Spleen (tissue), 11 donors: ENCODE measurements at regions not wholly inside any gene's neighbourhood (a gene's known extent, or its start where the extent isn't known, plus 50 kb on each side); places are given as distances from the start of the nearest gene placed in this dataset.

ENCODE experiments used
- DNase-seq: peaks from one replicate; pipeline ENCODE4 v3.0.0-alpha.2; 2020
- H3K27ac ChIP-seq, 8 donors: fragments of 200-600 bp; sonication (generic) in 7 of 8; 1 replicate in 4 of 8; 2 replicates in 4 of 8; pipeline versions ENCODE4 v1.5.0 to v1.8.0; 2016 to 2021; ENCODE audit warnings: inconsistent platforms in 4 of 8, mild to moderate bottlenecking in 4 of 8, moderate library complexity in 1 of 8
- H3K27me3 ChIP-seq, 7 donors: fragments of 200-600 bp; sonication (generic) in 6 of 7; replicated peaks in 1 of 7; 1 replicate in 4 of 7; 2 replicates in 3 of 7; pipeline versions ENCODE4 v1.5.0 to v1.8.0; 2016 to 2021; ENCODE audit warnings: inconsistent platforms in 3 of 7, mild to moderate bottlenecking in 1 of 7
- H3K36me3 ChIP-seq, 6 donors: fragments of 200-600 bp; sonication (generic) in 5 of 6; 1 replicate in 4 of 6; 2 replicates in 2 of 6; pipeline versions ENCODE4 v1.5.0 to v1.8.0; 2016 to 2021; ENCODE audit warnings: inconsistent platforms in 2 of 6
- H3K4me1 ChIP-seq, 6 donors: fragments of 200-600 bp; sonication (generic) in 5 of 6; 1 replicate in 3 of 6; 2 replicates in 3 of 6; pipeline versions ENCODE4 v1.5.0 to v1.8.0; 2016 to 2021; ENCODE audit warnings: inconsistent platforms in 3 of 6
- H3K4me3 ChIP-seq, 8 donors: fragments of 200-600 bp; sonication (generic) in 7 of 8; 1 replicate in 4 of 8; 2 replicates in 4 of 8; pipeline versions ENCODE4 v1.5.0 to v1.8.0; 2016 to 2021; ENCODE audit warnings: inconsistent platforms in 4 of 8, mild to moderate bottlenecking in 4 of 8, moderate library complexity in 2 of 8
- H3K9me3 ChIP-seq, 8 donors: fragments of 200-600 bp; sonication (generic) in 7 of 8; 1 replicate in 4 of 8; 2 replicates in 4 of 8; pipeline versions ENCODE4 v1.5.0 to v1.8.0; 2016 to 2021; ENCODE audit warnings: inconsistent platforms in 4 of 8
- CTCF ChIP-seq, 11 experiments: fragments of 200-600 bp in 7 of 11; fragments of 450-650 bp in 4 of 11; sonication (generic) in 4 of 11; IDR thresholded peaks in 8 of 11; conservative IDR thresholded peaks in 3 of 11; 1 replicate in 7 of 11; 2 replicates in 4 of 11; pipeline versions ENCODE4 v1.4.0 to v1.8.0; 2016 to 2021; ENCODE audit warnings: antibody characterized with exemption in 11 of 11, inconsistent platforms in 4 of 11, mild to moderate bottlenecking in 1 of 11
- POLR2A ChIP-seq, 3 donors: fragments of 450-650 bp; IDR thresholded peaks; one replicate each; pipeline ENCODE4 v1.5.1; 2017; ENCODE audit warnings: antibody characterized with exemption in 3 of 3, mild to moderate bottlenecking in 1 of 3
- POLR2AphosphoS5 ChIP-seq, 3 donors: sonication (generic); formaldehyde crosslinking; IDR thresholded peaks; one replicate each; pipeline ENCODE4 v1.5.1; 2017; ENCODE audit warnings: antibody characterized with exemption in 3 of 3
- WGBS, 5 donors: extraction: QIAGEN DNeasy Blood & Tissue Kit in 3 of 5; methylation state at CpG; one replicate each; pipeline versions ENCODE4 v1.1.5 to v1.1.7; 2013 to 2018; 5-methylcytosine and 5-hydroxymethylcytosine counted together
- intact Hi-C: fragments of 100-400 bp; cut with DNase I; formaldehyde crosslinking; loops from one replicate; pipeline ENCODE4 v1.15.0; 2023; ENCODE audit warnings: low total_unique reads
- donor health status: healthy with polysubstance abuse.
- donor health status: DM: no; HTN: no; CAD: no; lungs with moderate emphysema.
- donor health status: DM: no; HTN: no; CAD: no.
- donor health status: Bipolar disorder and iron deficiency.
- donor health status: healthy.
- donor health status: DM: no; HTN: no; CAD: no.
- donor health status: DM: yes; HTN: yes; CAD: no.

DNA sequence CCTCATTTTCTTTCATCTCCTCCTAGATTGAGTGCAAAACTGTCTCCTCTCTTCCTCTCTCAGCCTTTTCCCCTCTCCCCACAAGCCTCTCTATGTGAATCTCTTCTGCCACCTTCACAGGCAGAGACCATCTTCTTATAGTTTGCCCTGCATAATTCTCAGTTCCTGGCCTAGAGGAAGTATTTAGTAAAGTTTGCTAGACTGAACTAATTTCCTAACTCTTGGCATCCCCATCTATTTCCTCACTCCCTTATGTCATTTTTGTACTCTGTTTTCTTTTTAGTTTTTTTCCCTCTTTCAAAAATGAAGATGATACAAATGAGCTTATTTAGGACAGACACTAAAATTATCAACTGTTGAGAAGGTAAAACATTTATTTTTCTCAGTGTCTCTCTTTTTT is 66.0 kb downstream of the XCL2 start:
- H3K27me3 ChIP-seq, result no peaks in the 10 kb centered on the region
- intact Hi-C loops, result no loop called here
- no peak overlapping the region for H3K4me3 ChIP-seq
- peaks cover 0 to 16% (median 11%) of the 10 kb centered on the region in 8 donors for H3K9me3 ChIP-seq
- peaks cover 0 to 29% (median 12%) of the 10 kb centered on the region in 6 donors for H3K4me1 ChIP-seq
- H3K36me3 ChIP-seq, result no peaks in the 10 kb centered on the region
- no peak for TF ChIP-seq CTCF (IDR thresholded peaks at IDR 0.05 in 8 of 11, conservative IDR thresholded peaks at IDR 0.05 in 3 of 11)
- TF ChIP-seq POLR2AphosphoS5 (IDR thresholded peaks at IDR 0.05), result no peak
- no peak for TF ChIP-seq POLR2A (IDR thresholded peaks at IDR 0.05)
- H3K27ac ChIP-seq, result peak overlapping the region in 1 of 8 donors; percentile 4
- DNase-seq, result no peak

- intact Hi-C loops, result no loop called here
- Histone ChIP-seq H3K27me3 (no peaks in the 10 kb centered on the region), H3K27ac (peak overlapping the region in 1 of 8 donors; percentile 20), H3K36me3 (no peaks in the 10 kb centered on the region), H3K9me3 (peaks cover 0 to 16% (median 11%) of the 10 kb centered on the region in 8 donors), H3K4me1 (peaks cover 0 to 29% (median 12%) of the 10 kb centered on the region in 6 donors), H3K4me3 (no peak overlapping the region)
- WGBS, 5 donors, result 45 to 73% (median 56%) methylated on average over 7 of the region's 7 CpGs
- TF ChIP-seq POLR2AphosphoS5 (IDR thresholded peaks at IDR 0.05), result no peak
- no peak for TF ChIP-seq POLR2A (IDR thresholded peaks at IDR 0.05)
- no peak for TF ChIP-seq CTCF (IDR thresholded peaks at IDR 0.05 in 8 of 11, conservative IDR thresholded peaks at IDR 0.05 in 3 of 11)
- DNase-seq, result no peak
Measured at GRCh38 chr1:168476588-168477385, 67.0 kb downstream of the XCL2 start.

DNA sequence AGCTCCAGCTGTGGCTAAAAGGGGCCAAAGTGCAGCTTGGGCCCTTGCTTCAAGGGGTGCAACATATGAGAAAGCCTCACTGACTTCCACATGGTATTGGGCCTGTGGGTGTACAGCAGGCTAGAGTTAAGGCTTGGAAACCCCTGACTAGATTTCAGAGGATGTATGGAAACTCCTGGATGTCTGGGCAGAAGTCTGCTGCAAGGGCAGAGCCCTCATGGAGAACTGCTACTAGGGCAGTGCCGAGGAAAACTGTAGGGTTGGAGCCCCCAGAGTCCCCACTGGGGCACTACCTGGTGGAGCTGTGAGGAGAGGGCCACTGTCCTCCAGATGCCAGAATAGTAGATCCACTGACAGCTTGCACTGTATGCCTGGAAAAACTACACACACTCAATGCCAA is 69.5 kb downstream of the XCL2 start:
- peaks cover 0 to 16% (median 11%) of the 10 kb centered on the region in 8 donors for H3K9me3 ChIP-seq
- 88 to 100% (median 93%) methylated on average over 1 of the region's 1 CpG for WGBS, 5 donors
- no peaks in the 10 kb centered on the region for H3K36me3 ChIP-seq
- peaks cover 13 to 39% (median 29%) of the 10 kb centered on the region in 6 donors for H3K4me1 ChIP-seq
- H3K4me3 ChIP-seq, result no peak overlapping the region
- no peak for DNase-seq
- intact Hi-C loops, result no loop called here
- no peak overlapping the region for H3K27ac ChIP-seq
- H3K27me3 ChIP-seq, result no peaks in the 10 kb centered on the region
- TF ChIP-seq CTCF (IDR thresholded peaks at IDR 0.05 in 8 of 11, conservative IDR thresholded peaks at IDR 0.05 in 3 of 11) (no peak), POLR2A (IDR thresholded peaks at IDR 0.05) (no peak), POLR2AphosphoS5 (IDR thresholded peaks at IDR 0.05) (no peak)

- intact Hi-C loops, result no loop called here
- Histone ChIP-seq H3K36me3 (no peaks in the 10 kb centered on the region), H3K27me3 (no peaks in the 10 kb centered on the region)
Measured at GRCh38 chr1:168473126-168473525, 70.7 kb downstream of the XCL2 start.

More at GRCh38 chr1:168473126-168473525, 70.7 kb downstream of the XCL2 start:
- no peak for DNase-seq
- H3K4me3 ChIP-seq, result no peak overlapping the region
- peaks cover 17 to 49% (median 41%) of the 10 kb centered on the region in 6 donors for H3K4me1 ChIP-seq
- TF ChIP-seq CTCF (IDR thresholded peaks at IDR 0.05 in 8 of 11, conservative IDR thresholded peaks at IDR 0.05 in 3 of 11) (no peak), POLR2A (IDR thresholded peaks at IDR 0.05) (no peak), POLR2AphosphoS5 (IDR thresholded peaks at IDR 0.05) (no peak)
- H3K27ac ChIP-seq, result peak overlapping the region in 1 of 8 donors; percentile 23
- peaks cover 0 to 16% (median 11%) of the 10 kb centered on the region in 8 donors for H3K9me3 ChIP-seq
